OCI-M1 (cell line): ENCODE measurements at regions not wholly inside any gene's neighbourhood (a gene's known extent, or its start where the extent isn't known, plus 50 kb on each side); places are given as distances from the start of the nearest gene placed in this dataset.
"Not testable (repeated sequence)": the region's sequence is repeated elsewhere in the genome, so short reads cannot be mapped to it uniquely, and the experiment has no call there.

Experiments
- DNase-seq: peaks from one replicate; lab custom pipeline; 2025; lab: John Stamatoyannopoulos, UW

DNA sequence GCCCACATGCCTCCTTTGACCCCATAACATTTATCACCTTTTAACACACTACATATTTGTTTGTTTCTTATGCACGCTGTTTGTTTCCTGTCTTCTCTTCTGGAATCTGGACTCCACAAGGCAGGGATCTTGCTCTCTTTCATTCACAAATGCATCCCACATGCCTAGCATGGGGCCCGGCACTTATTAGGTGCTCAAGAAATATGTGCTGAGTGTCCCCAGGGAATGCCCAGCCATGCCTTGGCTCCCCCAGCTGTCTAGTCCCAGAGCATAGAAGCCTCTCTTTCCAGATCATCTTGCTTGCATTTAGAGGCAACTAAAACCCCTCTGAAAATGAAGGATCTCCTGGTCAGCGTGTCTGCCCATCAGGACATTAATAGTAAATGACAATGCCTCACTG lies 283.7 kb downstream of the CBLN1 start:
- DNase-seq: no peak

- no peak for DNase-seq
These were observed 284.5 kb downstream of the CBLN1 start for GRCh38 chr16:48997081-48997615.

DNA sequence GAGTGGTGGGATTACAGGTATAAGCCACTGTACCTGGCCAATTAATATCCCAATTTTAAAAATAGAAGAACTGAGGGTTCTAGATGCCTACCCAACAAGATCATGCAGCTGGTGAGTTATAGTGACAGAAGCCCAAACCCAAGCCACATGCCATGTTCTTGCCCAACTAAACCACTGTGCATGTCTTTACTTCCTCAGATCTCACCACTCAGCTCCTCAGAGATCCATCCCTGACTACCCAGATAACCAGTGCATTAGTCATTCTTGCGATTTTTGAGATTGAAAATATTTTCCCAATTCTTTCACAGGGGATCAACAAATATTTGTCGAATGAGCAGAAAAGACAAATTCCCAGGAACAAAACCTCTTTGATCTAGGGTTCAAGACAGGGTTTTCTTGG lies 303.1 kb downstream of the CBLN1 start:
- no peak for DNase-seq

DNA sequence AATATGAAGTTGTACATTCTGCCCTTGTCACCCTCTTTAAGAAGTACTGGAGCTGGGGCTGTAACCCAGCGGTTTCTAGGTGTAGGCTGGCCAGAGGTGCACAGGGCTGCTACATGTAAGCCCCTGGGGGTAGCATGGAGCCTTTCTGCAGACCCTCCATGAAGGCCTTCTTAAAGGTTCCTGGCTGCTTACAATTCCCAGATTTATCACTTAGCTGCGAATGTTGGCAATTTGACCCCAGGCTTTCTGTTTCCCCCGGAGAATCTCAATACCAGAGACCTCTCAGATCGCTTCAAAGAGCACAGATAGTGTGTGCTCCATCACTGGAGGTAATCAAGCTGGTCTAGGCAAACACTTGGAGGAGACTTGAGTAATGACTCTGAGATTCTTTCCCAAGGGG lies 309.4 kb downstream of the CBLN1 start:
- no peak for DNase-seq

DNA sequence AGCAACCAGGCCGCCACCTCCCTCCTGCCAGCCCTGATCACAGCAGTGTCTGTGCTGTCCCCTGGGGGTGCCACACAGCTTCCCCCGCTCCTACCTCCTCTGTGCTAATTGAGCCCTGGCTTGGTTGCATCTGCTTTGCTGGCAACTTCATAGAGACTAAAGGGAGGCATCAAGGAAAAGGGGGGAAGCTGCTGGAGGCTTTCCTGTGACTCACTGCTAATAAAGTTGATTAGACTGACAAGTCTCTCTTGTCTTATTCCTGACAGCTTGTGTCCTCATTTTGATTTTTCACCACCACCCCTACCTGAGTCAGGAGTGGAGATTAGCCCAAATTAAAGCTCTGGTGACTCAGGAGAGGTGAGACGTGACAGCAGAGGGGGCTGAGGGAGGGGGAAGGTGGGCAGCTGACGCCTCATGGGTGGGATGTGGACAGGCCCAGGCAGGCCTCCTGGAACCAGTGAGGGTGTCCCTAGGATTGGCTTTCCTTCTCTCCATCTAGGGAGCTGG lies 310.0 kb downstream of the CBLN1 start:
- DNase-seq: no peak

- DNase-seq: no peak
These were observed 311.4 kb downstream of the CBLN1 start for GRCh38 chr16:48970216-48970615.

GRCh38 chr16:48969611-48970010 lies 312.0 kb downstream of the CBLN1 start:
- no peak for DNase-seq

DNA sequence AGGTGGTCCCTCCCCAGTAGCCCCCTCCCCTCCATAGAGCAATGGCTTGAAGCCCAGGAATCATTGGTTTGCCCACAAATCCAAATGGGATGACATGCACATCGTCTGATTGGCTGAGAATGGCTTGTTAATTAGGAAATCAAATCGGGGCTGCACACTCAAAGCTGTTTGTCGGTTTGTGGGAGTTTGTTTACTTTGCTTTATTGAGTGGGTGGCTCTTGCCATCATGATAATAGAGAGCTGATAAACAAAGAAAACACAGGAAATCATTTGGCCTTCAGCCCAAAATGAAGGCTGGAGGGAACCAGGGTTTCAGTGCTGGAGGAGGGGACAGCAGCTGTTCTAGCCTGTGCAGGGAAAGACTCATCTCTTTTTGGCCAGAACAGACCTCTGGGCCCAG lies 316.3 kb downstream of the CBLN1 start:
- no peak for DNase-seq

- no peak for DNase-seq
These were observed 317.6 kb downstream of the CBLN1 start for GRCh38 chr16:48963901-48964615.

DNA sequence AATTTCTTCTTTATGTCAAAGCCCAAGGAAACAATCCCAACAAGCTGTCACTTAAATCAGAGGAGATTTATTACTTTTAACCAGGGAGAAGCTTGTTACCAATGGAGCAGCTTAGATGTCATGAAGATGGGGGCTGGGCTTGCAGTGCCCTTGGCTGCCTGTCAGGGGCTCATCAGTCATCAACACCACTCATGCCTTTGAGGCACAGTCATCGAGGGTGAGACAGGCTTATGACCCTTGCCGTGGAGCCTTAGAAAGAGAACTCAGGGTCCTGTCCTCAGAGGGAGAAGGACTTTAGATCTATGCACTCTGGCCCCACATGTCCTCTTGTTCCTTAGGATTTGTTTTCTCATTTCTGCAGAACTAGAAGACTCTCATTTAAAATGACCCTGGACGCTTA lies 318.3 kb downstream of the CBLN1 start:
- DNase-seq: no peak

DNA sequence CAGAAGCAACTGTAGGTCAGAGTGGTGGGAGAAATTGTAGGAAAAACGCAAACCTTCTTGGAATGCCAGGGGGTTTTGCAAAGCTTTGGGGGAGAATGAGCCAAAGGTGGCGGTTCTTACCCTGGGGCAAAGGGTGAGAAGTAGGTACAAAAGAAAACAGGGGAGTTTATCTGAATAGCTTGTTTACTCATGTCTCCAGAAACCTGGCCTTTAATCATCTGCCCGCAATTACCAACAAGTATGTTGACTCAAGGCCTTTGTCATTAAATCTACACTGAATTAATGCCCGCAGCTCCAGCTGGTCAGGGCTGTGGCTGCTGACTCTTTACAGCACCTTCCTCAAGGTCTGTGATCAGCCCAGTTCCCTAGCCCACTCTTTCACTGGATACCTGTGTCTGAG lies 320.1 kb downstream of the CBLN1 start:
- DNase-seq: no peak

- no peak for DNase-seq
These were observed 320.8 kb downstream of the CBLN1 start for GRCh38 chr16:48960830-48961229.

- no peak for DNase-seq
These were observed 321.9 kb downstream of the CBLN1 start for GRCh38 chr16:48959747-48960146.

DNA sequence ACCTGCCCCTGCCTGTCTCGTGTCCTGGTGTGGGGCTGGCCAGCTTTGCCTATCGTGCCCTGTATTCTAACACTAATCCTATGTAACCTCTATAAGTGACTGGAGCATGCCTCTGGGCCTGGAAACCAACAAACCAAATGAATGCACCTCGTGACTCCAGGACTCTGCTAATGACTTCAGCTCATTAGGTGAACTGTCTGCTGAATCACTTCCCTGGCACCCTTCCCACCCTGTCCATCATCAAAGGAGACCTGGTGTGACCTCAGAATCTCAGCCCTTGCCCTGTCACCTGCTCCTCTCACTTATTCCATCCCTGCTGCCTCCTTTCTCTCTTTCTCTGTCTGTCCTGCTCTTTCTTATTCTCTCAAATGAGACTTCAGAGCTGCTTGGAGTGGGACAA lies 322.4 kb downstream of the CBLN1 start:
- DNase-seq: no peak

- no peak for DNase-seq
These were observed 323.0 kb downstream of the CBLN1 start for GRCh38 chr16:48958681-48959080.

- DNase-seq: no peak
These were observed 325.0 kb downstream of the CBLN1 start for GRCh38 chr16:48956620-48957019.

- DNase-seq: no peak
These were observed 325.8 kb downstream of the CBLN1 start for GRCh38 chr16:48955837-48956236.

- DNase-seq: not testable (repeated sequence)
These were observed 330.0 kb downstream of the CBLN1 start for GRCh38 chr16:48951621-48952125.

- no peak for DNase-seq
These were observed 331.5 kb downstream of the CBLN1 start for GRCh38 chr16:48950184-48950583.

DNA sequence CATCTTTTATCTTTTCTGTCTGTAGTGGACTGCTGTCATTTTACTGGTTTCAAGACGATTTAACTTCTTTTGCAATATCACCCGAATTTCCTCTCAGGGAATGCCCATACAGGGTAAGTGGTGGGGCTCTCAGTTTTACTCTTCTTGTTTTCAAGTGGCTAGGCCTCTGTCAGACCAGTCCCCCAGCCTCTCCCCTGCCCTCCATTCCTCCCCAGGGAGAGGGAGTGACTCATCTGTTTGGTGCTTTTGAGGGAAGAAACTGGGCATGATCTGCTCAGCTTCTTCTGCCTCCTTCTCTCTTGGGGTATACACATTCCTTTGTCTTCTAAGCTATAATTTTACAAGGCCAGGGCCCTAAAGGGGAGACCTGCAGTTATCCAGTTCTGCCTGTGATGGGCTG lies 332.0 kb downstream of the CBLN1 start:
- DNase-seq: no peak

DNA sequence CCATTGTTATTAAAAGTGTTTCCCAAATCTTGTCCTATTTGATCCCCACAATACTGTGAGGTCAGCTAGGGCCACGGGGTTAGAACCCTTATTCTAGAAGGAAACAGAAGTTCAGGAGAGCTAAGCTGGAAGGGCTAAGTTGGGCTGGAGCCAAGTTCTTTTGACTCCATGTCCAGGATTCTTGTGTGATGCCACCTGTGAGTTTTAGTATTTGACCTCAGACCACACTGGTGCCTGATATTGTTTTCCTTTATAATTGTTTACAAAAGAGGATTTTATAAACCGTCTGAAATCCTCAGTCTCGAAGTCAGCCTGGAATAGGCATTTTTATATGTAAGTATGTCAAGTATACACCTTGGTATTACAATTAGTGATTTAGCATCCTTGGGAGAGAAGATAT lies 332.7 kb downstream of the CBLN1 start:
- no peak for DNase-seq

DNA sequence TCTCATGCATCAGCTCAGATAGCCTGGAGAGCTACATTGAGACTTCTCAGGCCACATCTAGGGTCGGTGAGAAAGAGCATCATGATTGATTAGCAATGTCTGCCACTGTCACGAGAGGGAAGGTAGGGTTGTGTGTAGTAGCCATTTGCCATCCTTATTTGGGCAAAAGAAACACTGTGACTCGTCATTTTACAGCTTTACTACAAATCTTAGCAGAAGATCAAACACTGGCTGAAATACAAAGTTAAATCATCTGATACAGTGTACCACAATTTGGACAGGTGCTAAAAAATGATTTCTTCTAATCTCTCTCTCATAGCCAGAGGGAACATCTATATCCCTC lies 334.3 kb downstream of the CBLN1 start:
- DNase-seq: no peak

DNA sequence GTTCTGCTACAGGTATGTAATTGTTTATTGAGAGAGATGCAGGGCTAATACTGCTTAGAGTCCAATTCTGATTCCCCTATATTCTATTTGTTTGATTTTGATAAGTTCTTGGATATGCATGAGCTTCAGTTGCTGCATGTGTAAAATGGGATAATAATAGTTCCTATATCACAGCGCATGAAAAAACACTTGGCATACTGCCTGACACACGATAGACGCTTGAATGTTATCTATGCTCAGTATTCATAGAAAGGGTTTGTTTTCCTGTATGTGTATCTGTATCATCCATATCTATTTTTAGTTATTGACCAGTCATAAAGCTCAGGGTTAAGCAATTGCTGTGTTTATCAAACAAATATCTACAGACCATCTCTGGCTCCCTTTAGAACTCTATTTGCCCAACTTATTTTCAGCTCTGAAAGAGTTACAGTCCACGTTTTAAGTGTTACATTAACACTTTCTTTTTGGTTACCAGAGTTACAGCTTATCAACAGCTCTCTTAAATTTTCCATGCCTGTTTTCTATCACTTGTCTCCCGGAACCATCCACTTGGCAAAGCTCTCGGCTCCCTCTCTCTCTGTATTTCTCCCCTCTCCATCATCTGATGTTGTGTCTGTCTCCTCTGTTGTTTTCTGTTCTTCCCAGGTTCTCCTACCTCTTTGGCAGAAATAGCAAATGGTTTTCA lies 334.8 kb downstream of the CBLN1 start:
- no peak for DNase-seq
